MG63 (cell line): ENCODE measurements at regions not wholly inside any gene's neighbourhood (a gene's known extent, or its start where the extent isn't known, plus 50 kb on each side); places are given as distances from the start of the nearest gene placed in this dataset.
A peak's percentile ranks its signal among the peaks of the same experiment; 100 is the strongest.

ENCODE experiments used
- DNase-seq: peaks from one replicate; pipeline ENCODE4 v3.0.0-alpha.2; 2020
- H3K27me3 ChIP-seq: fragments of 250-450 bp; sonication (Bioruptor Pico); 2 replicates; pipeline ENCODE4 v1.5.1; 2020; ENCODE audit warnings: mild to moderate bottlenecking, moderate library complexity
- H3K36me3 ChIP-seq: fragments of 250-450 bp; sonication (Bioruptor Pico); 2 replicates; pipeline ENCODE4 v1.5.1; 2020; ENCODE audit warnings: mild to moderate bottlenecking, moderate library complexity
- H3K4me3 ChIP-seq: fragments of 250-450 bp; sonication (Bioruptor Pico); 2 replicates; pipeline ENCODE4 v1.5.1; 2020; ENCODE audit warnings: mild to moderate bottlenecking, moderate library complexity
- H3K9me3 ChIP-seq: fragments of 250-450 bp; sonication (Bioruptor Pico); 2 replicates; pipeline ENCODE4 v1.5.1; 2020; ENCODE audit warnings: mild to moderate bottlenecking, moderate library complexity

DNA sequence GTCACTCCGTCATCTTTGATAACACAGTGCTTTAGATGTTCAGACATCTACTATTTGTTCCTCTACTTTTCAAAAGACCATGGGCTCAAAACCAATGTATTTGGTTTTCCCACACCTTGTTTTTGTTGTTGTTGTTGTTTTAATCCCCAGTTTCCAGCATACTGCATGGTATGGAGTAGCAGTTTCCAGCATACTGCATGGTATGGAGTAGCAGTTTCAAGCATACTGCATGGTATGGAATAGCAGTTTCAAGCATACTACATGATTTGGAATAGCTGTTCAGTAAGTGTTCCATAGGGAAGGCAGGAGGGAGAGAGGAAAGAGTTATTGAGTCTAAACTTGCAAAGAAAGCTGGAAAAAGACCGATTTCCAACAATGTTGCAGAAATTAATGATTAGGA, 314.3 kb upstream of the PRKCQ start:
- Histone ChIP-seq H3K27me3 (peaks cover 2% of the 10 kb centered on the region; the same call in 1 of the 2 replicates), H3K36me3 (no peaks in the 10 kb centered on the region), H3K9me3 (no peaks in the 10 kb centered on the region), H3K4me3 (no peak overlapping the region)
- no peak for DNase-seq

DNA sequence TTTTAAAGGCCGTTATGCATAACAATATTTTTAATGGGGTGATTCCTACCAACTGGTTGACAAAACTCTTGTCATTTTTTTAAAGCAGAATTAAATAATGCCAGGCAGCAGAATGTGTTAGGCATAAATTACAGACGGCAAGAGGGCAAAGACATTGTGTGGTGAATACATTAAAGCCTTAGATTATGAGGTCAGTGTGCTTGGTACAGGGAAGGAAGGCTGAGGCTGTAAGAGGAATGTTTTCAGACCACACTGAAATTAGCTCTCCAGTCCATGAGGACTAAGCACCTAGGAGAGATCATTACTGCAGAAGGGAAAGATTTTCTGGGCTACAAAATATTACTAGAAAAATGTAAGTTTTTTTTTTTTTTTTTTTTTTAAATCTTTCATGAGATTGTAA, 312.8 kb upstream of the PRKCQ start:
- no peak for DNase-seq
- Histone ChIP-seq H3K36me3 (no peaks in the 10 kb centered on the region), H3K9me3 (no peaks in the 10 kb centered on the region), H3K4me3 (no peak overlapping the region), H3K27me3 (peaks cover 2% of the 10 kb centered on the region; the same call in 1 of the 2 replicates)

DNA sequence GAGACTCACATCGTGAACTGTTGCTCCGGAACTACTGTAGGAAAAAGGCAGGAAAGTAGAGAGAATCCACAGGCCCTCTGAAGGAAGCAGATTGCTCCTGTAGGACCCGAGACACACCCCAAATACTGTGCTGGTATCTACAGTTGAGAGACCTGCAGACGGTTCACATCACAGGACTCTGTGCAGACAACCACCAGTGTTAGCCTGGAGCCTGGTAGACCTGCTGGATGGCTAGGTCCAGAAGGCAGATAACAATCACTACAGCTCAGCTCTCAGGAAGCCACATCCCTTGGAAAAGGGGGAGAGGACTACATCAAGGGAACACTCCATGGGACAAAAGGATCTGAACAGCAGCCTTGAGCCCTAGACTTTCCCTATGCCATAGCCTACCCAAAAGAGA, 311.8 kb upstream of the PRKCQ start:
- Histone ChIP-seq H3K9me3 (no peaks in the 10 kb centered on the region), H3K4me3 (no peak overlapping the region)

DNA sequence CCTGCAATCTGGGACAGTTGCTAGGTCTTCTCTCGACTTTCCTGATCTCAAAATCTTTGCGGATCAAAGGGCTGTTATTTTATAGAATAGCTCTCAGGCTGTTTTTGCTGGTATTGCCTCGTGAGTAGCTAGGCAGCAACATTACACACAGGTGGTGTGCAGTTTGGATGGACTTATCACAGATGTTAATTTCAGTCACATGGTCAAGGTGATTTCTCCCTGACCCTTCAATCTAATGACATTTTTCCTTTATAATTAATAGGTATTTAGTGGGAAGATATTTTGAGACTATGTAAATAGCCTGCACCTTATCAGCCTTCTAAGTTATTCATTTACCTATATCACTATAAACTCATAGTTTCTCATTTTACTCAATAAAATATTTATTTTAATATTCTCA, 309.6 kb upstream of the PRKCQ start:
- Histone ChIP-seq H3K4me3 (no peak overlapping the region), H3K27me3 (no peaks in the 10 kb centered on the region), H3K9me3 (no peaks in the 10 kb centered on the region), H3K36me3 (no peaks in the 10 kb centered on the region)
- no peak for DNase-seq

More for the DNA sequence above, 311.8 kb upstream of the PRKCQ start:
- no peaks in the 10 kb centered on the region for H3K36me3 ChIP-seq
- no peak for DNase-seq
- peaks cover 2% of the 10 kb centered on the region; the same call in 1 of the 2 replicates for H3K27me3 ChIP-seq

DNA sequence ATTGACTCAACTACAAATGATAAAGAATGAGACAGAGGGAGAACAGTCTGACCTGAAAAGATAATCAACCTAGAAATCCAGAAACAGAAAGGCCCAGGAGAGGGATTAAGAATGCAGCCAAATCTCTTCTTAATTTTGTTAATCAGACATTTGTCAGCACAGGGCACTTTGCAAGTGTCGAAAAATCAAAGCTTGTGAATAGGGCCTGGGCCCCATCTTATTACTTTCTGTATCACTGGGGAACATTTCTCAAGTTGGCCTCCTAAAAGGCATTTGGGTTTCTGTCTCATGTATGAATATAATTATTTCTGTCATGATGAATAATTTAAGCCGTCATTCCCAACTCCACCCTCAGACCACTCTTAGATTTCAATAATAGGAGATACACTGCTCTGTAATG, 308.4 kb upstream of the PRKCQ start:
- no peaks in the 10 kb centered on the region for H3K9me3 ChIP-seq
- DNase-seq = no peak
- H3K36me3 ChIP-seq = no peaks in the 10 kb centered on the region

DNA sequence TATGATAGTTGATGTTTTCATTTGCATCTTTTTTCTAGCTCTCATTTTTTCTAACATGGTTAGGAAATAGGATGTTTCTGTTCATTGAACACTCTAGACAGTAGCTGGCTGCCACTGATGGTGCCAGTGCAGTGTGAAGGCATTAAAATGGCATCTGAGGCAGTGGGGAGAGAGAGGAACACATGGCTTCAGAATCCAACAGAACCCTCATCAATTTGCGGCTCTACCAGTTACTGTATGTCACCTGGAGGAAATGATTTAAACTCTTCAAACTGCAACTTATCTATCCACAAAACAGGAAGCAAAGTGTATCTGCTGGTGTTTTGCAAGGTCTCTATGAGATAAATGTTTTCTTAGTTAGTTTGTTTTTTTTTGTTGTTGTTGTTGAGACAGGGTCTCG, 305.2 kb upstream of the PRKCQ start:
- H3K9me3 ChIP-seq = no peaks in the 10 kb centered on the region
- no peaks in the 10 kb centered on the region for H3K36me3 ChIP-seq
- H3K4me3 ChIP-seq = no peak overlapping the region
- H3K27me3 ChIP-seq = no peaks in the 10 kb centered on the region
- no peak for DNase-seq

More for the DNA sequence above, 308.4 kb upstream of the PRKCQ start:
- Histone ChIP-seq H3K27me3 (no peaks in the 10 kb centered on the region), H3K4me3 (no peak overlapping the region)

DNA sequence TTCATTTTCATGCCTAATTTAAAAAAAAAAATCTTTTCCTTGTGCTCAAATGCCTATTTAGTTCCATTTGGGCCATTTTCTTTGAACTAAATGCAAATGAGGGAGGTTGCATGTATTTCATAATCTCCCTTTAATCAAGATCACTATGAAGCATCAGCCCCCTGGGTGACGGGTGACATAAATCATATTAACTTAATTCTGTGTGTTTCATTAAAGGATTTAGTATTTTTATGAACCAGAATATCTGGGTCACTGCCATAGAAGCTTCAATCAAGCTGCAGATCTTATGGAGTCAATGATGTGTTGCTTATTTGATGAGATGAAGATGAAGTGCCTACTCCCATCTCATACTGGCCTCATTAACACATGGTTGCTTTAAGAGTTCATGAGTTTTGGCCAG, 301.9 kb upstream of the PRKCQ start:
- no peak for DNase-seq
- no peaks in the 10 kb centered on the region for H3K9me3 ChIP-seq
- no peaks in the 10 kb centered on the region for H3K36me3 ChIP-seq
- no peaks in the 10 kb centered on the region for H3K27me3 ChIP-seq
- no peak overlapping the region for H3K4me3 ChIP-seq

DNA sequence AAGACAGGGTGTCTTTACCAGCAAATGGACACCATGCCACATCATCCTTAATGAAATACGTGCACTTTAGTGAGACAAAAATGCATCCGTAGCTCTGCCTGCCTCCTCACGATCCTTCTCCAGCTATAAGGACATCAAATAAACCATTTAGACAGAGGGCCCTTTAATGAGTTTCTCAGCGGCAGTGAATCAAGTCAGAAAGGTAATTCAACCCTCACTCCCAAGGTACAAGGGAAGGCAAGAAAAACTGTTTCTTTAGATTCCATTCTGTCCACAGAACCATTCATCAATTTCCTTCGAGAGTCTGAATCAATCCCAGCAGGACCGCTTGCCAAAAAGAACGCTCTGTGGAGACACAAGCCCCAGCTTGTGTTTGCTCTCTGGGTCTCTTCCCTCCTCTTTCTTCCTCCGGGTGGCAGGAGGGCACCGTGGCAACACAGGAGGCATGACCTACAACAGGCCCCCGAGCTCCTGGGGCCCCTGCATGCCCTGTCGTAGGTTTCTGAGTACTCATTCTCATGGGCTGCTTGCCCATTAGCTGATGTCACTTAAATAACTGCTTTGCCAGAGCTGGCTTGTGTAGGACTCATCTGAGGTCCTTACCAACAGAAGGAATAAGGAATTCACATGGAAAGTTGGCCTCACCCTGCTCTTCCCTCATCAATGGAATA, 297.8 kb upstream of the PRKCQ start:
- DNase-seq = peak; percentile 48
- Histone ChIP-seq H3K4me3 (no peak overlapping the region), H3K9me3 (no peaks in the 10 kb centered on the region), H3K36me3 (no peaks in the 10 kb centered on the region), H3K27me3 (no peaks in the 10 kb centered on the region)

DNA sequence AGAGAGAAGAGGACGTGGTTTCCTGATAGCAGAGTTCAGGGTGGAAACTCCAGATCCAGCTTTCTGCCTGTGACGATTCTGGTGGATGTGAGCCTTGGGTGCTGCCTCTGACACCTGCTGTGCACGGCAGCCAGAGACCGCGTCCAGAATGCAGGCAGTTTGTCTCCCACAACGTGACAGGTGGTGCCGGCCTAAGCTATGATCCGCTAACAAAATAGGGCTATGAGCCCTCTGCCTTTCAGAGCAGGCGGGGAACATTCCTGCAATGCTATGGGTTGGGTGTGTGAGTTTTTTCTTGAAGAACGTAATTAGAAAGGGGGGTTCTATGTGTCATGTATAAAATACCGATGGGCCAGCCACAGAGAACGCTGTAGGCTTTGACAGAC, 297.3 kb upstream of the PRKCQ start:
- no peak overlapping the region for H3K4me3 ChIP-seq
- no peaks in the 10 kb centered on the region for H3K27me3 ChIP-seq
- DNase-seq = no peak
- no peaks in the 10 kb centered on the region for H3K9me3 ChIP-seq
- no peaks in the 10 kb centered on the region for H3K36me3 ChIP-seq

DNA sequence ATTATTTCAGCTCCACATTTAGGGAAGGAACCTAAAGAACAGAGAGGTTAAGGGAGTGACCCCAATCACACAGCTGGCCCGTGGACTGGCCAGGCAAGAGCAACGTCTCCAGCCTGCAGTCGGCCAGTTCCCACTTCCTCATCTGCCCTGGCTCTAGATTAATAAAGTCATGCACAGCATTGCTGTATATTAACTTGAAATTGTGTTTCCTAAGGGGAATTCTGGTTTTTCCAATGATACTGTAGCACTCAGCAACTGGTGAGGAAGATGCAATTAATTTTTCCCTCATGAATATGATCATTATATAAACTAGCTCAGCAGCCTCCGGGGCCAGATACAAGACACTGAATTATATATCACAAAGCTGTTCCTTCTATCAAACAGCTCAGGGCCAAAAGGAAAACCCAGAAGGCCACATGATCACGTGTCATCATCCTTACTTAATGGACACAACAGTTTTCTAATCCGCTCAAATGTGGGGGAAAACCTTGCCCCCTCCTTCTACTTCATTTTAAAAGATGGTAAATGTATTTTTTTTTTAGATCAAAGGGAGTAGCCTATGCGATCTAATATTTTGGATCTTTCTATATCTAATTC, 295.3 kb upstream of the PRKCQ start:
- Histone ChIP-seq H3K4me3 (no peak overlapping the region), H3K9me3 (no peaks in the 10 kb centered on the region), H3K36me3 (no peaks in the 10 kb centered on the region), H3K27me3 (no peaks in the 10 kb centered on the region)
- DNase-seq = no peak

DNA sequence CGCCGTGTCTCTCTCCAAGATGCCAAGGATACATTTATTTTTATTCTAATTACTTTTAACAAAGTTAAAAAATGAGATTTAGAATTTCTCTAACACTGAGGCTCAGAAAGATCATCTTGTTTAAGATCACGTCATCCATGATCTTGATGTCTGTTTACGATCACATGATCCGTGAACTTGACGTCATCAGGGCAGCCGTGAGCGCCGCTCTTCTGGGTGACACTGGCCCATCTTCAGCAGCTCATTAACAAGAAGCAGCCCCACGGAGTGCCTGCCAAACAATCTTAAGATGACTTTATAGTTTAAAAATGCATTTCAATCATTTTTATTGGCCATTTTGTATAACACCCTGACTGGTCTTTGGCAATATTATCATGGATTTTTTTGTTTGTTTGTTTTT, 291.1 kb upstream of the PRKCQ start:
- no peak for DNase-seq
- no peaks in the 10 kb centered on the region for H3K36me3 ChIP-seq
- no peak overlapping the region for H3K4me3 ChIP-seq
- H3K9me3 ChIP-seq = no peaks in the 10 kb centered on the region
- no peaks in the 10 kb centered on the region for H3K27me3 ChIP-seq

DNA sequence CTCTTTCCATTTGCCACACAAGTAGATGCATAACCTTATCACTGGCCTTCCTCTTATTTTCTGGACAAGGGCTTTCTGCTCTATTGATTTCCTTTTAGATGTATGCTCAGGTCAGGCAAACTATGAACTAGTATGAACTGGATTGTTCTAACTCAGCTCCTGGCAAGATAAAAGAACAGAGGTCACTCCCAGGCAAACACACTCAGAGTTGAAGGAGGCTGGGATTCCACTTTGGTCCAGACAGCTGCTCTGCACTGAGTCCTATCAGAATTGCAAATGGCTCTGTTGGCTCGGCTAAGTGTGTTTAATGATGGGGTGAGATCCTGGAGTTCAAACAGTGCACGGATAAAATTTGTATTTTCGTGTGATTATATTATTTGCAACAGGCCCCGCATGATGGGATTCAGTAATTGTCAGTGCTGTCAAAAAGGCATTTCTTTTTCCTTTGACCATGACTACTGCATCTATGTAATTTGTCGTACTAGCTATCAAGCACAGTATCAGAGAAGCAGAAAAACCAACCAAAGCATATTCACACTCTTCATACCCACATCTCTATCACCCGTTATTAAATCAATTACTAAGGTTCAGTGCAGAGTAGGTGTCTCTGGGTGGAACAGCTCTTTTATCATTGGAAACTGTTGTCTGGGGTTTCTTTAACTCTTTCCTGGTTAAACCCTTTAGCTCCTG, 288.1 kb upstream of the PRKCQ start:
- no peaks in the 10 kb centered on the region for H3K9me3 ChIP-seq
- H3K4me3 ChIP-seq = no peak overlapping the region
- H3K27me3 ChIP-seq = no peaks in the 10 kb centered on the region
- no peaks in the 10 kb centered on the region for H3K36me3 ChIP-seq
- DNase-seq = no peak

DNA sequence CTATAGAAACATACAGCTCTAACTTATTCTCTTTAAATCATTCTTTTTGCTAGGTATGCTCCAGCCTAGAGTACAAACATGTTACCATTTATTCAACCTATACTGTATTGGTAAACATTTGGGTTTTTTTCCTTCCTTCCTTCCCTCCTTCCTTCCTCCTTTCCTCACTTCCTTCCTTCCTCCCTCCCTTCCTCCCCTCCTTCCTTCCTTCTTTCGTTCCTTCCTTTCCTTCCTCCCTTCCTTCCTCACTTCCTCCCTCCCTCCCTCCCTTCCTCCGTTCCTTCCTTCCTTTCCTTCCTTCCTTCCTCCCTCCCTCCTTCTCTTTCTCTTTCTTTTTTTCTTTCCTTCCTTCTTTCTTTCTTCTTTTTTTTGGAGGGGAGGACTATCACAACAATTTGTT, 286.7 kb upstream of the PRKCQ start:
- no peaks in the 10 kb centered on the region for H3K36me3 ChIP-seq
- no peaks in the 10 kb centered on the region for H3K27me3 ChIP-seq
- no peak for DNase-seq
- no peak overlapping the region for H3K4me3 ChIP-seq
- H3K9me3 ChIP-seq = no peaks in the 10 kb centered on the region

DNA sequence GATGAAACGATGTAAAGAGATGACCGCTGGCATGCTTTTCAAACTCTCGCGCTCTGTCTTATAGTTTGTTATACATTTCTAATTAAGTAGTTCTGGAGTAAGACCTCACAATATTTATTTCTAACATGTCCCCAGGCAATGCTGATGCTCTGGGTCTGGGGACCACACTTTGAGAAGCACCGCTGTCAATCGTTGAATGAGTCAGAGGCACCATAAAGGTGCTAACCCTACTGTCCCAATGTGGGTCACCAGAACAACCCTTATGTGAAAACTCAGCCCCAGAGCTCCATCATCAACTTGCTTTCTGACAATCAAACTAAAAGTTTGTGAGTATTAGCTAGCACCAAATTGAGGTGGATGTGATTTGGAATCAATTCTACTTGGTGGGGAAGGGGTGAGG, 284.1 kb upstream of the PRKCQ start:
- Histone ChIP-seq H3K4me3 (no peak overlapping the region), H3K36me3 (no peaks in the 10 kb centered on the region), H3K9me3 (no peaks in the 10 kb centered on the region), H3K27me3 (no peaks in the 10 kb centered on the region)
- no peak for DNase-seq

DNA sequence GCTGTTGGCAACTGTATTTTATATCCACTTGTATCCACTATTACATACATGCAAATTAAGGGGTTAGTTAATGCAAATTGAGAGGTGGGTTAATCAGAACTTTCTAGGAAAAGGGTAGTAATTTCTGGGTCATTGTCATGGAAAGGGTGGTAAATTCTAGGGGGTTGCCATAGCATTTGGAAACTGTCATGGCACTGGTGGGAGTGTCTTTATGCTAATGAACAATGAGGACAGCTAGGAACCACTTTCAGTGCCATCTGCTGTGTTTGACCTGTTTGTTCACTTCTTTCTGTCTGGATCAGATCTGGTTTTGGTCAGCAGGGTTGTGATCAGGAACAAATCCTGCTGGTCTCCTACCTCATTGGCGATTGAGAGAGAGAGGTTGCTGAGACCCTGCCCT, 283.3 kb upstream of the PRKCQ start:
- Histone ChIP-seq H3K27me3 (no peaks in the 10 kb centered on the region), H3K36me3 (no peaks in the 10 kb centered on the region)

DNA sequence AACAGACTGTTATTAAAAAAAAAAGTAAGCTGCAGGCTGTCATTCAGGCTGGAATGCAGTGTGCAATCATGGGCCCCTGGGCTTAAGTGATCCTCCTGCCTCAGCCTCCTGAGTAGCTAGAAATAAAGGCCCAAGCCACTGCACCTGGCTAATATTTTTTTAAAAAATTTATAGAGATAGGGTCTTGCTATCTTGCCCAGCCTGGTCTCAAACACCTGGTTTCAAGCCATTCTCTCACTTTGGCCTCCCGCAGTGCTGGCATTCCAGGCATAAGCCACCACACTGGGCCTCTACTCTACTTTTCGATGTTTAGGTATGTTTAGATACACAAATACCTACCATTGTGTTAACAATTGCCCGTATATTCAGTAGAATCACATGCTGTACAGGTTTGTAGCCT, 270.4 kb upstream of the PRKCQ start:
- no peaks in the 10 kb centered on the region for H3K9me3 ChIP-seq
- H3K27me3 ChIP-seq = no peaks in the 10 kb centered on the region
- DNase-seq = no peak
- no peak overlapping the region for H3K4me3 ChIP-seq
- no peaks in the 10 kb centered on the region for H3K36me3 ChIP-seq

More for the DNA sequence above, 283.3 kb upstream of the PRKCQ start:
- Histone ChIP-seq H3K9me3 (no peaks in the 10 kb centered on the region), H3K4me3 (no peak overlapping the region)
- DNase-seq = no peak

DNA sequence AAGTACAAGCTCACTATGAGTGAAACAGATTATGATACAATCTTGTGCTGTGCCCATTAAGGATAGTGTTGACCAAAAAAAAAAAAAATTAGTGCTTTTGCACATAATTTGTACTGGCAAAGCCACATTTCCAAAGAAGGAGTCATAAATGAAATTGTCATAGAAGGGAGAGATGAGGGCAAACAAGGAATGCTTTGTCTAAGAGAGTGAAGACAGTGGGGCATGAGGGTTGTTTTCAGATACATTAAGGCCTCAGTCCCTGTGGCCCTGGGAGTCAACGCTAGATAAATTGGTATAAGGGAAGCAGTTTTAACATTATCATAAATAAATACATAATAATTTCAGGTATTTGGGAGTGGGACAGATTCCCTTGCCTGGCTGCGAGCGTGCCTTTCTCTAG, 267.5 kb upstream of the PRKCQ start:
- no peaks in the 10 kb centered on the region; the same call in 1 of the 2 replicates for H3K36me3 ChIP-seq
- no peak overlapping the region for H3K4me3 ChIP-seq
- H3K9me3 ChIP-seq = no peaks in the 10 kb centered on the region
- DNase-seq = no peak
- H3K27me3 ChIP-seq = no peaks in the 10 kb centered on the region
